ENCODE measurements at regions not wholly inside any gene's neighbourhood (a gene's known extent, or its start where the extent isn't known, plus 50 kb on each side); places are given as distances from the start of the nearest gene placed in this dataset.

- TF ChIP-seq, protein P1, sequence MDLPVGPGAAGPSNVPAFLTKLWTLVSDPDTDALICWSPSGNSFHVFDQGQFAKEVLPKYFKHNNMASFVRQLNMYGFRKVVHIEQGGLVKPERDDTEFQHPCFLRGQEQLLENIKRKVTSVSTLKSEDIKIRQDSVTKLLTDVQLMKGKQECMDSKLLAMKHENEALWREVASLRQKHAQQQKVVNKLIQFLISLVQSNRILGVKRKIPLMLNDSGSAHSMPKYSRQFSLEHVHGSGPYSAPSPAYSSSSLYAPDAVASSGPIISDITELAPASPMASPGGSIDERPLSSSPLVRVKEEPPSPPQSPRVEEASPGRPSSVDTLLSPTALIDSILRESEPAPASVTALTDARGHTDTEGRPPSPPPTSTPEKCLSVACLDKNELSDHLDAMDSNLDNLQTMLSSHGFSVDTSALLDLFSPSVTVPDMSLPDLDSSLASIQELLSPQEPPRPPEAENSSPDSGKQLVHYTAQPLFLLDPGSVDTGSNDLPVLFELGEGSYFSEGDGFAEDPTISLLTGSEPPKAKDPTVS (IDR thresholded peaks at IDR 0.05; ENCODE audit: low read depth, low read length): no peak
- TF ChIP-seq HDGF (IDR thresholded peaks at IDR 0.05) (0 out of 2 replicates have a peak, but pooled peaks have one; percentile 30), RAD21 (IDR thresholded peaks at IDR 0.05; ENCODE audit: insufficient read depth, low read depth, low read length) (0 out of 2 replicates have a peak, but pooled peaks have one; percentile 1), ZNF592 (IDR thresholded peaks at IDR 0.05) (peak; percentile 16; the same call in 1 of the 2 replicates), RBBP5 (conservative IDR thresholded peaks at IDR 0.05) (no peak), E4F1 (IDR thresholded peaks at IDR 0.05; ENCODE audit: borderline replicate concordance, partially characterized antibody) (no peak), NR2F1 (conservative IDR thresholded peaks at IDR 0.05) (peak; percentile 76), CHD1 (IDR thresholded peaks at IDR 0.05; ENCODE audit: low read depth, low read length) (no peak), ZSCAN29 (IDR thresholded peaks at IDR 0.05) (no peak), E2F4 (IDR thresholded peaks at IDR 0.05; ENCODE audit: low read depth, low read length) (no peak), BCL11A (IDR thresholded peaks at IDR 0.05; ENCODE audit: low read depth, low read length) (no peak), CBX3 (IDR thresholded peaks at IDR 0.05; ENCODE audit: borderline replicate concordance, low read depth) (no peak), NR2C1 (IDR thresholded peaks at IDR 0.05) (no peak), SMAD5 (IDR thresholded peaks at IDR 0.05; ENCODE audit: low read depth) (no peak), JUND (IDR thresholded peaks at IDR 0.05; ENCODE audit: low read depth, low read length) (no peak), NFYB (IDR thresholded peaks at IDR 0.05; ENCODE audit: insufficient read depth, low read depth, low read length) (no peak), POLR2A (IDR thresholded peaks at IDR 0.05; ENCODE audit: low read depth, low read length) (no peak), NFXL1 (IDR thresholded peaks at IDR 0.05; ENCODE audit: borderline replicate concordance) (no peak)
- TF ChIP-seq, protein P2, sequence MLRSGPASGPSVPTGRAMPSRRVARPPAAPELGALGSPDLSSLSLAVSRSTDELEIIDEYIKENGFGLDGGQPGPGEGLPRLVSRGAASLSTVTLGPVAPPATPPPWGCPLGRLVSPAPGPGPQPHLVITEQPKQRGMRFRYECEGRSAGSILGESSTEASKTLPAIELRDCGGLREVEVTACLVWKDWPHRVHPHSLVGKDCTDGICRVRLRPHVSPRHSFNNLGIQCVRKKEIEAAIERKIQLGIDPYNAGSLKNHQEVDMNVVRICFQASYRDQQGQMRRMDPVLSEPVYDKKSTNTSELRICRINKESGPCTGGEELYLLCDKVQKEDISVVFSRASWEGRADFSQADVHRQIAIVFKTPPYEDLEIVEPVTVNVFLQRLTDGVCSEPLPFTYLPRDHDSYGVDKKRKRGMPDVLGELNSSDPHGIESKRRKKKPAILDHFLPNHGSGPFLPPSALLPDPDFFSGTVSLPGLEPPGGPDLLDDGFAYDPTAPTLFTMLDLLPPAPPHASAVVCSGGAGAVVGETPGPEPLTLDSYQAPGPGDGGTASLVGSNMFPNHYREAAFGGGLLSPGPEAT (IDR thresholded peaks at IDR 0.05; ENCODE audit: low read depth): peak; percentile 95
Observed at GRCh38 chr6:137746264-137746663, 120.8 kb upstream of the TNFAIP3 start (continued).
